ENCODE measurements at regions not wholly inside any gene's neighbourhood (a gene's known extent, or its start where the extent isn't known, plus 50 kb on each side); places are given as distances from the start of the nearest gene placed in this dataset.

GRCh38 chr4:28251831-28252230 lies 1391.2 kb downstream of the STIM2 start:
- ChIA-PET POLR2A (ENCODE audit: partially characterized antibody) (no interaction called here), CTCF (ENCODE audit: partially characterized antibody) (no interaction called here)
- Mint-ChIP-seq H3K4me1 (no peaks in the 10 kb centered on the region), H3K4me3 (no peak overlapping the region), H3K36me3 (no peaks in the 10 kb centered on the region), H3K27me3 (no peaks in the 10 kb centered on the region), H3K27ac (no peak overlapping the region), H3K9me3 (peaks cover 0 to 27% (median 10%) of the 10 kb centered on the region in 8 donors)
- H3K9me3 ChIP-seq (ENCODE audit: control insufficient read depth in 1 of 2, low read length in 2 of 2): no peaks in the 10 kb centered on the region
- H3K4me3 ChIP-seq (ENCODE audit: low read length in 2 of 2): no peak overlapping the region
- no peaks in the 10 kb centered on the region for H3K4me1 ChIP-seq (ENCODE audit: insufficient read depth, low read length)
- H3K36me3 ChIP-seq (ENCODE audit: insufficient read depth, low read length): no peaks in the 10 kb centered on the region
- no peak overlapping the region for H3K27ac ChIP-seq (ENCODE audit: low read depth, low read length)
- DNase-seq: no peak
- intact Hi-C loops (cut with micrococcal nuclease): no loop called here
- H3K27me3 ChIP-seq (ENCODE audit: insufficient read depth, low read length): no peaks in the 10 kb centered on the region

DNA sequence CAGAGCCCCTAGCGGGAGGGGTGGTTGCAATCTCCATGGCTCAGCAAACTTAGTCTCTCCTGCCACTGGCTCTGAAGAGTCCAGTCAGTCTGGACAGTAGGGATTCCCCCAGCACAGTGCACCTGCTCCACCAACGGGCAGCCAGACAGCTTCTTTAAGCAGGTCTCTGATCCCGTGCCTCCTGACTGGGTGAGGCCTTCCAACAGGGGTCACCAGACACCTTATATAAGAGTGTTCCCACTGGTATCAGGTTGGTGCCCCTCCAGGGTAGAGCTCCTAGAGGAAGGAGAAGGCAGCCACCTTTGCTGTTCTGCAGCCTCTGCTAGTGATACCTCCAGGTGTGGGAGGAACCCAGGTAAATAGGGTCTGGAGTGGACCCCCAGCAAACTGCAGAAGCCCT lies 1393.4 kb downstream of the STIM2 start:
- Histone ChIP-seq H3K4me3 (ENCODE audit: low read length in 2 of 2) (no peak overlapping the region), H3K4me1 (ENCODE audit: insufficient read depth, low read length) (no peaks in the 10 kb centered on the region), H3K27me3 (ENCODE audit: insufficient read depth, low read length) (no peaks in the 10 kb centered on the region), H3K27ac (ENCODE audit: low read depth, low read length) (no peak overlapping the region), H3K9me3 (ENCODE audit: control insufficient read depth in 1 of 2, low read length in 2 of 2) (no peaks in the 10 kb centered on the region), H3K36me3 (ENCODE audit: insufficient read depth, low read length) (no peaks in the 10 kb centered on the region)
- Mint-ChIP-seq H3K27me3 (no peaks in the 10 kb centered on the region), H3K27ac (no peak overlapping the region), H3K9me3 (peaks cover 0 to 28% (median 11%) of the 10 kb centered on the region in 8 donors), H3K36me3 (no peaks in the 10 kb centered on the region), H3K4me1 (no peaks in the 10 kb centered on the region), H3K4me3 (no peak overlapping the region)
- no peak for DNase-seq
- ChIA-PET POLR2A (ENCODE audit: partially characterized antibody) (no interaction called here), CTCF (ENCODE audit: partially characterized antibody) (no interaction called here)
- intact Hi-C loops (cut with micrococcal nuclease): no loop called here

DNA sequence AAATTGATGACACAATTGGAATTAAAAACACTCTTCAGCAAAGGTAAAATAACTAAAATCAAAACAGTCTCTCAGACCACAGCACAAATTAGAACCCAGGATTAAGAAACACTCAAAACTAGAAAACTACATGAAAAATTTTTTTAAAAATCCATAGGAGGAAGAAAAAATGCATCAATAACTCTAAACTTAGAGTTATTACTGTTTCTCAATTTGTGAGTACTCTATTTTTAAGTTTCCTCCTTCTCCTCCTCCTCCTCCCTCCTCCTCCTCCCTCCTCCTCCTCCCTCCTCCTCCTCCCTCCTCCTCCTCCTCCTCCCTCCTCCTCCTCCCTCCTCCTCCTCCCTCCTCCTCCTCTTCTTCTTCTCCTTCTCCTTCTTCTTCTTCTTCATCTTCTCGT lies 1395.7 kb downstream of the STIM2 start:
- Histone ChIP-seq H3K27ac (ENCODE audit: low read depth, low read length) (no peak overlapping the region), H3K36me3 (ENCODE audit: insufficient read depth, low read length) (no peaks in the 10 kb centered on the region), H3K4me1 (ENCODE audit: insufficient read depth, low read length) (no peaks in the 10 kb centered on the region), H3K9me3 (ENCODE audit: control insufficient read depth in 1 of 2, low read length in 2 of 2) (no peaks in the 10 kb centered on the region), H3K4me3 (ENCODE audit: low read length in 2 of 2) (no peak overlapping the region), H3K27me3 (ENCODE audit: insufficient read depth, low read length) (no peaks in the 10 kb centered on the region)
- Mint-ChIP-seq H3K4me3 (no peak overlapping the region), H3K27ac (no peak overlapping the region), H3K9me3 (peaks cover 0 to 26% (median 12%) of the 10 kb centered on the region in 8 donors), H3K36me3 (no peaks in the 10 kb centered on the region), H3K27me3 (no peaks in the 10 kb centered on the region), H3K4me1 (no peaks in the 10 kb centered on the region)
- ChIA-PET CTCF (ENCODE audit: partially characterized antibody) (no interaction called here), POLR2A (ENCODE audit: partially characterized antibody) (no interaction called here)
- no peak for DNase-seq
- intact Hi-C loops (cut with micrococcal nuclease): no loop called here

GRCh38 chr4:28259951-28260350 lies 1399.3 kb downstream of the STIM2 start:
- Histone ChIP-seq H3K4me1 (ENCODE audit: insufficient read depth, low read length) (no peaks in the 10 kb centered on the region), H3K27me3 (ENCODE audit: insufficient read depth, low read length) (no peaks in the 10 kb centered on the region), H3K4me3 (ENCODE audit: low read length in 2 of 2) (no peak overlapping the region), H3K27ac (ENCODE audit: low read depth, low read length) (no peak overlapping the region), H3K36me3 (ENCODE audit: insufficient read depth, low read length) (no peaks in the 10 kb centered on the region), H3K9me3 (ENCODE audit: control insufficient read depth in 1 of 2, low read length in 2 of 2) (no peaks in the 10 kb centered on the region)
- POLR2A ChIA-PET (ENCODE audit: partially characterized antibody): no interaction called here
- CTCF ChIA-PET (ENCODE audit: partially characterized antibody): no interaction called here
- Mint-ChIP-seq H3K36me3 (no peaks in the 10 kb centered on the region), H3K4me3 (no peak overlapping the region), H3K4me1 (no peaks in the 10 kb centered on the region), H3K9me3 (peaks cover 1 to 24% (median 12%) of the 10 kb centered on the region in 8 donors), H3K27me3 (no peaks in the 10 kb centered on the region), H3K27ac (no peak overlapping the region)
- intact Hi-C loops (cut with micrococcal nuclease): no loop called here
- DNase-seq: no peak

GRCh38 chr4:28267166-28267565 lies 1406.5 kb downstream of the STIM2 start:
- peaks cover 0 to 7% (median 2%) of the 10 kb centered on the region in 8 donors for H3K9me3 Mint-ChIP-seq
- H3K4me1 Mint-ChIP-seq: no peaks in the 10 kb centered on the region

GRCh38 chr4:28269426-28269825 lies 1408.8 kb downstream of the STIM2 start:
- H3K27ac Mint-ChIP-seq: no peak overlapping the region
- CTCF ChIA-PET (ENCODE audit: partially characterized antibody): no interaction called here
- no peaks in the 10 kb centered on the region for H3K4me1 Mint-ChIP-seq
- H3K36me3 Mint-ChIP-seq: no peaks in the 10 kb centered on the region
- Histone ChIP-seq H3K4me1 (ENCODE audit: insufficient read depth, low read length) (no peaks in the 10 kb centered on the region), H3K9me3 (ENCODE audit: control insufficient read depth in 1 of 2, low read length in 2 of 2) (no peaks in the 10 kb centered on the region), H3K4me3 (ENCODE audit: low read length in 2 of 2) (no peak overlapping the region), H3K36me3 (ENCODE audit: insufficient read depth, low read length) (no peaks in the 10 kb centered on the region), H3K27ac (ENCODE audit: low read depth, low read length) (no peak overlapping the region), H3K27me3 (ENCODE audit: insufficient read depth, low read length) (no peaks in the 10 kb centered on the region)
- intact Hi-C loops (cut with micrococcal nuclease): no loop called here
- no peaks in the 10 kb centered on the region for H3K27me3 Mint-ChIP-seq
- no peak overlapping the region for H3K4me3 Mint-ChIP-seq
- POLR2A ChIA-PET (ENCODE audit: partially characterized antibody): no interaction called here
- H3K9me3 Mint-ChIP-seq: peaks cover 0 to 8% (median 1%) of the 10 kb centered on the region in 8 donors
- no peak for DNase-seq

More at GRCh38 chr4:28267166-28267565, 1406.5 kb downstream of the STIM2 start:
- Mint-ChIP-seq H3K27ac (no peak overlapping the region), H3K4me3 (no peak overlapping the region), H3K27me3 (no peaks in the 10 kb centered on the region), H3K36me3 (no peaks in the 10 kb centered on the region)
- H3K27me3 ChIP-seq (ENCODE audit: insufficient read depth, low read length): no peaks in the 10 kb centered on the region
- intact Hi-C loops (cut with micrococcal nuclease): no loop called here
- ChIA-PET POLR2A (ENCODE audit: partially characterized antibody) (no interaction called here), CTCF (ENCODE audit: partially characterized antibody) (no interaction called here)
- no peak overlapping the region for H3K27ac ChIP-seq (ENCODE audit: low read depth, low read length)
- no peak overlapping the region for H3K4me3 ChIP-seq (ENCODE audit: low read length in 2 of 2)
- H3K9me3 ChIP-seq (ENCODE audit: control insufficient read depth in 1 of 2, low read length in 2 of 2): no peaks in the 10 kb centered on the region
- H3K36me3 ChIP-seq (ENCODE audit: insufficient read depth, low read length): no peaks in the 10 kb centered on the region
- no peaks in the 10 kb centered on the region for H3K4me1 ChIP-seq (ENCODE audit: insufficient read depth, low read length)
- no peak for DNase-seq

DNA sequence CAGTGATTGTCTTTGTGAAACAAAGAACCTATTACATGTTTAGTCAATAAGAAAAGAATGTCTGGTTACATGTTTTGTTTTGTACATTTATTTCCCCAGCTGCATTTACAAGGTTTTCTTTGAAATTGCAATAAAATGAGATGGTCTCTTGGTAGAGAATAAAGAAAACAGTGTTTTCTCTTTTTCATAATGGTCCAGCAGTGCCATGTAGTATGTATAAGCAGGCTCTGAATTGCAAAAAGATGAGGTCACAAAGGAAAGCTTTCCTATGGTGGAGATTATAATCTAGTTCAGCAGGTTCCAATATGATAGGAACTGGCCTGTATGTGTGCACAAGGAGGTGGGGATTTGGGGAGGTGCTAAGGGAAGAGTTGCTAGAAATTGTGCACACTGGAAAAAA lies 1417.3 kb downstream of the STIM2 start:
- Mint-ChIP-seq H3K4me3 (no peak overlapping the region), H3K27me3 (no peaks in the 10 kb centered on the region), H3K9me3 (peaks cover 0 to 23% (median 11%) of the 10 kb centered on the region in 8 donors), H3K36me3 (no peaks in the 10 kb centered on the region), H3K4me1 (no peaks in the 10 kb centered on the region), H3K27ac (no peak overlapping the region)
- Histone ChIP-seq H3K36me3 (ENCODE audit: insufficient read depth, low read length) (no peaks in the 10 kb centered on the region), H3K9me3 (ENCODE audit: control insufficient read depth in 1 of 2, low read length in 2 of 2) (no peaks in the 10 kb centered on the region), H3K4me3 (ENCODE audit: low read length in 2 of 2) (no peak overlapping the region), H3K27me3 (ENCODE audit: insufficient read depth, low read length) (no peaks in the 10 kb centered on the region), H3K27ac (ENCODE audit: low read depth, low read length) (no peak overlapping the region), H3K4me1 (ENCODE audit: insufficient read depth, low read length) (no peaks in the 10 kb centered on the region)
- ChIA-PET POLR2A (ENCODE audit: partially characterized antibody) (no interaction called here), CTCF (ENCODE audit: partially characterized antibody) (no interaction called here)
- intact Hi-C loops (cut with micrococcal nuclease): no loop called here
- no peak for DNase-seq

DNA sequence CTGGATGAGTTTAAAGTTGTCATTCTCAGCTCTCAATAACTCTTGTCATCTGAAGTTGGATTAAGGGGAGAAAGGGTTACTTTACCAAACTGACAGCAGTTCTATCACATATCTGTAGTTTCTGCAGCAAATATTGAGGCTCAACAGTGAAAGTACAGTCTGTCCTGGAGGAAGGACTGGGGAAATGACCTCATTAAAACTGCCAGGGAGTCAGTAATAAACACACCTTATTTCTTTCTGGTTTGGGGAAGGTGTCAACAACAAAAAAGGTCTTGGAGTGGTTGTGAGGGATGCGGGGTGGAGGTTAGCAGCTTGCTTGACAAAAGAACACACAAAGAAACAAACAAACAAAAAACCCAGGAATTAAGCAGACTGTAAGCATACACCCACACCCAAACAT lies 1418.0 kb downstream of the STIM2 start:
- CTCF ChIA-PET (ENCODE audit: partially characterized antibody): no interaction called here
- no peak for DNase-seq
- Histone ChIP-seq H3K4me3 (ENCODE audit: low read length in 2 of 2) (no peak overlapping the region), H3K9me3 (ENCODE audit: control insufficient read depth in 1 of 2, low read length in 2 of 2) (no peaks in the 10 kb centered on the region), H3K27me3 (ENCODE audit: insufficient read depth, low read length) (no peaks in the 10 kb centered on the region), H3K36me3 (ENCODE audit: insufficient read depth, low read length) (no peaks in the 10 kb centered on the region), H3K4me1 (ENCODE audit: insufficient read depth, low read length) (no peaks in the 10 kb centered on the region), H3K27ac (ENCODE audit: low read depth, low read length) (no peak overlapping the region)
- Mint-ChIP-seq H3K9me3 (peaks cover 0 to 23% (median 11%) of the 10 kb centered on the region in 8 donors), H3K27ac (no peak overlapping the region), H3K36me3 (no peaks in the 10 kb centered on the region), H3K27me3 (no peaks in the 10 kb centered on the region), H3K4me3 (no peak overlapping the region), H3K4me1 (no peaks in the 10 kb centered on the region)
- intact Hi-C loops (cut with micrococcal nuclease): no loop called here
- POLR2A ChIA-PET (ENCODE audit: partially characterized antibody): no interaction called here

All from CD4-positive, alpha-beta memory T cell (primary cell).